Cerebellar cortex (tissue), 1 donor: ENCODE measurements at regions not wholly inside any gene's neighbourhood (a gene's known extent, or its start where the extent isn't known, plus 50 kb on each side); places are given as distances from the start of the nearest gene placed in this dataset.
"Not testable (repeated sequence)": the region's sequence is repeated elsewhere in the genome, so short reads cannot be mapped to it uniquely, and the experiment has no call there.

ENCODE experiments used
- DNase-seq: peaks from one replicate; pipeline ENCODE4 v3.0.0-alpha.2; 2015; ENCODE audit warnings: low spot score

- DNase-seq = no peak
Measured at GRCh38 chr2:153623020-153623419, 144.5 kb upstream of the RPRM start.

DNA sequence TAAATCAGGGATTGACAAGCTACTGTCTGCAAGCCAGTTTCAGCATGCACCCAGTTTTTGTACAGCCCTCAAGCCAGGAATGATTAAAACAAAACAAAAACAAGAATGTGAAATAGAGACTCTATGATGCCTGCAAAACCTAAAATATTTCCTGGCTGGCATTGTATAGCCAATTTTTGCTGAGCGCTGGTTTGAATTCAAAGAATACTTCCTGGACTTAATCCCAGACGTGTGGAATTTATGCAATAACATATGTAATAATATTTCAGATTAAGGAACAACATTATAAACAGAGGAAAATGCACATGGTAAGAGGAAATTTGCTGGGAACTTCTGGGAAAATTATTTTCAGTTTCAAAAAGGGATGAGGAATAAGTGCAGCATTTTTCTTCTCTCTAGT lies 148.1 kb upstream of the RPRM start:
- DNase-seq = no peak

DNA sequence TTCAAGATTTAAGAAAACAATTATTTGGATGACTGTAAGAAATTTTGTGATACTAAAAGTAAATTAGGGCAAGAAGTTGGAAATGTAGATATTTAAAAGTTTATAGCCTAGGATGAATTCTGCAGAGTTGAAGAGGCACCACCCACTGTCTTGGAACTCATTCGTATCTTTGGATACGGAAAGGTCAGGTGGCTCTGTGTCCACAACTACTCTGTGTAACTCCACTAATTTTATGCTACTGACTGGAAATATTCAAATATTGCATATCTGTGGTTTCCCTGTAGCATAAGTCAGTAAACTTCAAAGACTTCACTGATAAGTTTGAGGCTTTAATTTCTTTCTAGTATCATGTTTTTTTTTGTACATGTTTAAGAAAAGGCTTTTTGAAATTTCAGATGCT lies 156.9 kb upstream of the RPRM start:
- DNase-seq = no peak

- DNase-seq = no peak
Measured at GRCh38 chr2:153641046-153641445, 162.5 kb upstream of the RPRM start.

DNA sequence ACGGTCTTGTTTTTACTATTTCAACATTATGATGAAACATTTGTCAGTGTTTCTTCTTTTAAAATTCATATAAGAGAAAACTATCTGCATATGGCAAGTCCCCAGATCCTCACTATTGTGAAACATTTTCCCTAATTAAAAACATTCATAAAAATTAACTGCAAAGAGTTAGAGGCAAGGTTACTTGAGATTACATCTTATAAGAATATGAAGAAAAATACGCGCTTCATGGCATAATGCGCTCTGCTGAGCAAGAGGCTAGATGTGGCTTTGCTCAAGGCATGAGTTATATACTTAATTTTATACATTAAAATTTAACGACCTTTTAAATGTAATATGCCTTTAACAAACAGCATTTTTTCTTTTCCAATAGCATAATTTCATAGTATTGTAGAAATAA lies 166.4 kb upstream of the RPRM start:
- no peak for DNase-seq

- DNase-seq = no peak
Measured at GRCh38 chr2:153645599-153645998, 167.0 kb upstream of the RPRM start.

GRCh38 chr2:153657651-153658050 lies 179.1 kb upstream of the RPRM start:
- no peak for DNase-seq

DNA sequence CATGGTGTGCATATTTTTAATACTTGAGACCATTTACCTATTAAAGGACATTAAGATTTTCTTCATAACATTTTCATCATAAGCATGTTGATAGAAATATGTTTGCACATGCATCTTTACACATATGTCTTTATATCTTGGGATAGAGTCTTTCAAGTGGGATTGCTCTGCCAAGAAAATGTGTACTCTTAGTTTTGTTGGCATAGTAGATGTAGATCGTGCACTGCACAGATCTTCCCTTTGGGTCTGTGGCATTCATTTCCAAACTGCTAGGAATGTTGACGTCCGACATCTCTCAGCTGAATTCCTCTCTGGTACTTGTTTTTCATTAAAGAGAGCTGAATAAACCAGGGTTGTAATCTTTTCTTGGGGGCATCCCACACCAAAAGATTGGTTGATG lies 183.2 kb upstream of the RPRM start:
- DNase-seq = no peak

DNA sequence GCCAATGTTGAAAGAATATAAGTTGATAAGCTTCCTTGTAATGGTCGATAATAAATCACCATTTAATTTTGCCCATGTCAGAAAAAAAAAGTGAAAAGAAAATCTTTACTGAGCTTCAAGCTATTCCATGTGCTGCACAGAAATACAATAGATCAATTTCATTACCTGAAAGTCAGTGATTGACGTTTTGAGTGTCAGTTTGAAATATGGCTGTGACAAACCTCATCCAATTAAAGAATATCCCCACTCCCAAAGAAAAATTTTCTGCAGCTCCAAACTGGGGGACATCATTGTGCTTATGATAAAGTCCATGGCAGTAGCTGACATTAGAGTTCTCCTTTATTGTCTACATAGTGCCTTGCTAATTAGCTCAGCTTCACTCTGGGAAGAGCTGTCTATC lies 184.8 kb upstream of the RPRM start:
- DNase-seq = no peak

GRCh38 chr2:153664009-153664408 lies 185.4 kb upstream of the RPRM start:
- DNase-seq = not testable (repeated sequence)

GRCh38 chr2:153667475-153667874 lies 188.9 kb upstream of the RPRM start:
- DNase-seq = no peak

DNA sequence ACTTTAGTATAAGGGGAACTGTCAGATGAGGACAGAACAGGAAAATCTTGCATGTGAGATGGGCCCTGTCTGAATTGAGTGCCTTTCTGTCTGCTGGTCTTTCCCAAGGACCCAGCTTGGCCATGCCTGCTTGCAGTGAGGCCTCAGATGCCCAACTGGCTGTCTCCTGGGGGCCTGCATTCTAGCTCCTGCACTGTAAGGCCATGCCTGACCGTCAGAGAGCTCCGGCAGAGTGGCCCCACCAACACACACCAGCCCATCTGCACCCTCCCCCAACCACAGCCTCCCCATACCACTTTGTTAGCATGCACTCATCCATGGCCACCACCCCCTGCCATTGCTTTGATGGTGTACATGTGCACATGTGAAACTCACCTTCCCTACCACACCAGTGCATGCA lies 190.4 kb upstream of the RPRM start:
- no peak for DNase-seq

DNA sequence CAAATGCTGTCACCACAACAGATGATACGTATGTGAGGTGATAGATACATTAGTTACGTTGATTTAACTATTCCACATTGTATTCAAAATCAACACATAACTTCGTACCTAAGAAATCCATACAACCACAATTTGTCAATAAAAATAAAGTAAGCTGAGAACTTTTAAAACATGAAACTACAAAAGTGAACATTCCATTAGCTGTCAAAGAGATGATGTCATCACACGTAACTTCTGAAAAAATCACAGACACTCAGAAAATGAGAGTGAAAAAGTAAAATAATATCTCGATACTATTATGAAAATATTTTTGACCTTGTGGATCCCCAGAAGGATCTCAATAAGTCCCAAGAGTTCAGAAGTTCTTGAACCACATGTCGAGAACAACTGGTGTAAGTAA lies 161.6 kb upstream of the GALNT13 start:
- DNase-seq = no peak

DNA sequence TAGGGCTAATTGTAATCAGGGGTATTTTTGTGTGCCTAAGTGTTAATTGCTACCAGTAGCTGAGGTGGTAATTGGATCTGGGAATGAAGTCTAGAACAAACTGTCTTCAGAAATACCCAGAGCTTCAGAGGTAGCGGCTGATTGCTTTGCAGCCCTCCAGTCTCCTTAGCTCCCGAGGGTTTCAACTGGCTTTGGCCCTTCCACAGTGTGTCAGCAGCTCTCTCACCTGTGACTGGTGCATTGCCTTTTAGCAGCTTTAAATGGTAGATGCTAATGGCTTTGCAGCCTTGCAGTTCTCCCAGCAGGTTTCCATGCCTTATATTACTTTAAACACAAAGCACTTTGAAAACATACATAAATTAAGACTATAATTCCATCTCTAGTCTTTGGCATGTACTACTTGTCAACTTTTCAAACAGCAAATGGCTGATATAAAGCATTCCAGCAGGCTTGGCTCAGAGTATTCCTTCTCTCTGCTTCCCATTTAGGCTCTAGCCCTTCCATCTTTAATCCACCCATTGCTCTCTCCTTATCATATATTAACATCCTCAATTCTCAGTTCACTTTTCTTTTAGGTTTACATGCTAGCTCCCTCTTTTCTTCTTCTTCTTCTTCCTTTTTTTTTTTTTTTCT lies 156.4 kb upstream of the GALNT13 start:
- no peak for DNase-seq

DNA sequence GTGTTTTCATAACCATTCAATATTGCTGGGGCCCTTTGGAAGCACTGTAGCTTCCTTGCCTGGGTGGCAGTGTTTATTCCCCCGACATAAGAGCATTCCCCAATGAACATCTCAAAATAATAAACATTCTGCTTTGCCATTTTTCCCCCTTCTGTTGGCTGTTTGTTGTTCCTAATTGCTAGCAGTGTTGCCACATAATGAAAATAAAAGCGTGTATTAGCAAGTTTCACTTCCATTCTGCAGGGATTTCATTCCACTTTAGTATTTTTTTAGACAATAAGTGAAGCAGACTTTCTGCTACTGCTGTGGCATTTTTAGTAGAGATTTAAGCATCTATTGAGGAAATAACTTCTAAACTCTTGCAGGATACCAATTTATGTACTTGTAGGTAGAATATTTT lies 154.7 kb upstream of the GALNT13 start:
- DNase-seq = no peak

GRCh38 chr2:153739394-153739793 lies 132.3 kb upstream of the GALNT13 start:
- no peak for DNase-seq

DNA sequence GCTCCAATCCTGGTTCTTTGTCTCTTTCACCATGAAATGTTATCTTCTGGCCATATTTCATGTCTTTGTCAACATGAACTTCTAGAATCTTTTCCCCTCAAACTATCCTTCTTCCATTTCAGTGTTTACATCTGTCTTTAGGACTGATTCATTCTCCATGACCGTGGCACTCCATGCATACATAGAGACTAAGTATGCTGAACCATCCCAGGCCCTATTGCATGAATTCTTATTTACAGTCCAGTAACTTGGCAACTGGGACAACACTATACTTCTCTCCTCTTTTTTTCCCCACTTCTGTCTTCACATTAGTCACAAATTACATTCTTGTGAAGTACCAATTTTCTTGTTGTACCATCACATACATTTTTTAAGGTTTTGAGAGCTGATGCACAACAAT lies 109.8 kb upstream of the GALNT13 start:
- DNase-seq = no peak

DNA sequence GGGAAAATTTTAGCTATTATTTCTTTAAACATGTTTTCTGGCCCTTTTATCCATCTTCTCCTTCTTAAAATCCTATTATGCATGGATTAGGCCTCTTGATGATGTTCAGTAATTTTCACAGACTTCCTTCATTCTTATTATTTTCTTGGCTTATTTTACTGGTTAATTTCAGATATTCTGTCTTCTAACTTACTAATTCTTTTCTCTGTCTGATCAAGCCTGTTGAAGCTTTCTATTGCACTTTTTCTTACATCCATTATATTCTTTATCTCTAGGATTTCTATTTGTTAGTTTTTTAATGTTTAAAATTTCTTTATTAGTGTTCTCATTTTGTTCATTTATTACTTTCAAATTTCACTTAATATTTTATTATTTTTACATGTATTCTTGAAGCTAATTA lies 105.3 kb upstream of the GALNT13 start:
- no peak for DNase-seq

DNA sequence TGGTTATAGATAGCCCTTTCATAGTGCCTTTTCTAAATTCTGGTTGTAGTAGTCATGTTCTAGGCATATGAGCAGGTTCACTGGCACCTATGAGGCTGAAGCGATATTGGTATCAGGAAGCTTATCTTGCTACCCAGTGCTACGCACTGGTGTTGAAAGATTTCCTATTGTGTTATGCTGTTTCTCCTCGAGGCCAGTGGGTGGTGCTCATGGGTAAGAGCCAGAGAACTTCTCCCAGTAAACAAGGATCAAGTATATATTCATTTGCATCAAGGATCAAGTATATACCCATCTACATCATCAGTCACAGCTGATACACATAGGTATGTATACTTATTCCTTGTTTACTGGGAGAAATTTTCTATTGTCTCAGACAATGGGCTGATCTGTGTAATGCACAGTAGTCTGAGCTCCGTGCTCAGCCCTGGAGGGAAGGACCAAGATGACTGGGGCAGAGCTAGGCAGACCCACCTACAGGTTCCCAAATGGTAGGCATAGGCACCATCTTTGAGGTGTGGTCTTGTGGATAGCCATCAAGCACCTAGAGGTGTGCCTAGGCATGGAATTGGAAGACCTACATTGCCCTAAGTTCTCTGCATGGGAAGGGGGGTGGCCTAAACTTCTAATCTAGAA lies 101.2 kb upstream of the GALNT13 start:
- no peak for DNase-seq

- no peak for DNase-seq
Measured at GRCh38 chr2:153780241-153780640, 91.5 kb upstream of the GALNT13 start.

GRCh38 chr2:153786016-153786415 lies 85.7 kb upstream of the GALNT13 start:
- DNase-seq = no peak

DNA sequence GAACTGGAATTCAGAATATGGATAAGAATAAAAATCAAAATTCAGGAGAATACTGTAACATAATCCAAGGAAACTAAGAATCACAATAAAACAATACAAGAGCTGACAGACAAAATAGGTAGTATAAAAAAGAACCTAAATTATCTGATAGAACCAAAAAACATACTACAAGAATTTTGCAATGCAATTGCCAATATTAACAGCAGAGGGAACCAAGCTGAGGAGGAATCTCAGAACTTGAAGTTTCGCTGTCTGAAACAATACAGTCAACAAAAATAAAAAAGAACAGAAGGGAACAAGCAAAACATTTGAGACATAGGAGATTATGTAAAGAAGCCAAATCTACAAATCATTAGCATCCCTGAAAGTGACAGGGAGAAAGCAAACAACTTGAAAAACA lies 84.1 kb upstream of the GALNT13 start:
- no peak for DNase-seq

GRCh38 chr2:153802671-153803070 lies 69.1 kb upstream of the GALNT13 start:
- DNase-seq = no peak

DNA sequence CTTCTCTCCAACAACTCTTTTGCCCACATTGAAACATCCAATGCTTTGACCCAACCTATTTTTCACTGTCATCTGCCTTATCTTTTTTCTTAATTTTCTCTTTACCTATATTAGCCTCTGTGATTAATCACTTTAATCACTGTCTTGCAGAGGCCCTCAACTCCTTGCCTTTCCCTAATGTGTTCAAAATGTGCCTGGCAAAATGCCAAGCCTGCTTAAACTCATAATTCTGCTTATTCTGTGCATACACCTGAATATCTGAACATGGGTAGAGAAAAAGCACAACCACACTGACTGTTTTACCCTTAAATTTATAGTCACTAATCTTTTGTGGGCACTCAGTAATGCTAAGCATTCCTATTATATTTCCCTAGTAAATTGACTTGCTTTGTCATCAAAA lies 63.0 kb upstream of the GALNT13 start:
- no peak for DNase-seq
